H54 (cell line): ENCODE measurements at regions not wholly inside any gene's neighbourhood (a gene's known extent, or its start where the extent isn't known, plus 50 kb on each side); places are given as distances from the start of the nearest gene placed in this dataset.

ENCODE experiments used
- DNase-seq: peaks from one replicate; pipeline ENCODE4 v3.0.0; 2011; ENCODE audit warnings: low spot score, mixed read lengths; ENCODE audit not compliant: insufficient read length
- FAIRE-seq: peaks from 3 replicates; lab custom pipeline; 2011; peaks lifted over from hg19 to GRCh38; lab: Jason Lieb, UNC
- POLR2A ChIP-seq: IDR thresholded peaks from 2 replicates; pipeline ENCODE4 v1.6.1; 2011; ENCODE audit warnings: low read depth, mild to moderate bottlenecking, low read length

DNA sequence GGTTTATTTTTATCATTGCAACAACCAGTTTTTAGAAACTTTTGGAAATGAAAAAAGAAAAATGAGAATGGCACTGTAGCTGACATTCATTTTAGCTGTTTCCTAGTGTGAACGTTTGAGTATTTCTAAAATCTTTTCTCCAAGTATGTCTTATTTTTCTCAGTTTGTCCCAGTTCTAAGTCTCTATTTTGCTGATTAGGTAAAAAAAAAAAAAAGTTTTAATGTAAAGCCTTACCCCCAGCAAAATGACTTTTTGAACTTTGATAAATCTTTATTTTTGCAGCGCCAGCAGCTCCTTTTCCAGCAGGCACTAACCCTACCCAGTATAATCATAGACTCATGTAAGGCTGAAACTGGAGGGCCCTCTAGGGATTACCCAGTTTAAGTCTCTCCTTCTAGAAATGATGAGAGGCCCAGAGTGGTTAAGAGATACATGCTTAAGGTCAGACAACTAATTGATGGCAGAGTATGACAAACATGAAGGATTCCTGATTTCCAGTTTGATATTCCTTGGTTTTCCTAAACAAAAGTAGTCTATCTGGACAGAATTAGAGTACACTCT lies 84.3 kb upstream of the SLC4A4 start:
- FAIRE-seq (no peak), DNase-seq (no peak)
- TF ChIP-seq POLR2A, result no peak

DNA sequence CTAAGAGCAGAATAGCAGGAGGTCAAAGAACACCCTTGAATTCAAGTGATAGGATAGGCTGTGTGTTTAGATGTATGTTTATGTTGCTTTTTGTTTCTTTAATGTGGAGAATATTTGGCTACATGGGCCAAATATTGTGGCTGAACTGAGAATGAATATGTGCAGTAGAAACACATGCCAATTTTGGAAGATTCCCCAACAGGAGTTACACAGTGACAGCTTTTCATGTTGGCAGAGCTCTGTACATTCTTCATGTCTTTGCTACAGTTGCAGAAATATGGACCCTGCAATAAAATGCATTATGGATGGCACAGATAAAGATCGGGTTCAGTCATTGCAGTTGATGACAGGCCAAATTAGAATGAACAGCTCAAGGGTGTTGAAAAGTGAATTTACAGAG lies 82.8 kb upstream of the SLC4A4 start:
- no peak for TF ChIP-seq POLR2A

DNA sequence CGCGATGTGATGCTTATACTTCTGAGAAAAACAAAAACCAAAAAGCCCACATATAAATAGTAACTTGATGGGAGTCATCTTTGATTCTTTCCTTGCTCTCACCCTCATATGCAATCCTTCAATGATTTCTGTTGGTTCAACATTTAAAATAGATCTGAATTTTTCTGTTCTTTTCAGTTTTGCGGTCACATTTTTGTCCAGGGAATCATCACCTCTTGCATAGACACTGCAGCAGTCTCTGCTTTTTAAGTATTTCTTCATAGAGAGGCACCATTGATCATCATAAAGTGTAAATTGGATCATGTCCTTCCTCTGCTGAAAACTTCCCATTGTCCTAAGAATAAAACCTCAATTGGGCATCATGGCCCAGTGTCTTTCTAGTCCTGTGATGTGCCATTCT lies 81.1 kb upstream of the SLC4A4 start:
- DNase-seq (no peak), FAIRE-seq (no peak)
- TF ChIP-seq POLR2A, result no peak

More for the DNA sequence above, 82.8 kb upstream of the SLC4A4 start:
- no peak for DNase-seq
- FAIRE-seq, result no peak

DNA sequence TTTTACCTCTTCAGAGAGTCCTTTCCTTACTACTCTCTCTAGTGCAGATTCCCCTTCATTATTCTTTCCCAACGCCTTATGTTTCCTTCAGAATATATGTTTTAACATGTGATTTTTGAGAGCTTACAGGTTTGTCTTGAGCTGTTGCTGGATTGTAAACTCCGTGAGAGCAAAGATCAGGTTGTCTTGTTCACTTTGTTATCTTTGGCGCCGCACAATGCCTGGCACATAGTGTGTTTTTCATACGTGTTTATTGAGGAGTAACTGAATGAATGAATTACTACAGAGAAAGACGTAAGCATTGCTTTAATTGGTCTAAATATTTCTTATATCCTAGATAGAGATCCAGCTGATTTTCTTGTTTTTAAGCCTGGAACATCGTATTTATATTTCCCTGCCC lies 80.5 kb upstream of the SLC4A4 start:
- no peak for DNase-seq
- no peak for TF ChIP-seq POLR2A

DNA sequence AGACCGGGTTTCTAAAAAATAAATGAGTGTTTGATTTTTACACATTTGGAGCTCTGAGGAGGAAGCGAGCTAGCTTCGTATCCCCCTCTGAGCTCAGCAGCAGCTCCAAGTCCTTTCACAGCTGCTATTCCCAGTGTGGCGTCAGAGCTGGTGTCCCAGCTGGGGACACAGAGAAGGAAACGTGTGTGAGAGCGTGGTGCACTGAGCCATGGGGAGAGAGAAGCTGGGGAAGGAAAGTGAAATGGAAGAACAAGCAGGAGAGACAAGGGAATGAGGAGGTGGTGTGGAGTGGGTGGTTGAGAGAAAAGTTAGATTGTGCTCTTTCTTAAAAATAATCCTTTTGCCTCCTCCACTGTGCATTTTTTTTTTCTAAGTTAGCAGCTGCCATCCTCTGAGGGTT lies 79.5 kb upstream of the SLC4A4 start:
- FAIRE-seq (no peak), DNase-seq (no peak)
- no peak for TF ChIP-seq POLR2A

More for the DNA sequence above, 80.5 kb upstream of the SLC4A4 start:
- no peak for FAIRE-seq

DNA sequence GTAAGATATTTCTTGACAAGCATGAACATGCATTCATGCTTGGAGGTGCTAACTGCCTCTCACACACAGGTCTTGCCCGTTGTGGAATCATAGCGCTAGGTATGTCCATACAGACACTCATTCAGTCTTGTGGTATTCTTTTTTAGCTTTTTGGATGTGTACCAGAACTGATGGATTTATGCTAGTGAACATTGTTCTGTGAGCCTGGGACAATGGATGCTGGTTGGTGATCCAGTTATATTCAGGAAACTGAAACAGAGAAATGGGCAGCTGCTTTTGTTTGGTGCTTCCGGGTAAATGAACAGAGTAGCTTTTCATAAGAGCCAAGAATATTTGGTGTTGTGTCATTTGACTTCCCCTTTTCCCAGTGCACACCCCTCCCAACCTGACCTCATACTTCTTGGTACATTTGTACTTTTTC lies 78.9 kb upstream of the SLC4A4 start:
- FAIRE-seq, result no peak
- DNase-seq, result no peak
- TF ChIP-seq POLR2A, result no peak

DNA sequence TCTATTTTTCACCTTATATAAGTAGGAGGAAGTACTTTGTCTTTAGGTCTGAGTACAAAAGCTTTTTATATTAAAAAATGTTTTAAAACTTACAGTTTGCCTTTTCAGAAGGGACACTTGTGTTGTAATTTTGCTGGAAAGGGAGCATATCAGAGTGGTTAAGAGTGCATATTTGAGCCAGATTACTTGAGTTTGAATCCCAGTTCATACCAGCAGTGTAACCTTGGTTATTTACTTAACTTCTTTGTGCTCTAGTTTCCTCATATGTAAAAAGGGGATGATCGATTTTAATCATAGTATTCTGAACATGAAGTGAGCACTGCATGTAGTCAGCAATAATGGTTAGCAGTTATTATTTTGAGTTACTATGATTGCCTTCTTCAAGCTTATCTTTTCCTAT lies 78.3 kb upstream of the SLC4A4 start:
- no peak for DNase-seq
- FAIRE-seq, result no peak
- TF ChIP-seq POLR2A, result no peak

DNA sequence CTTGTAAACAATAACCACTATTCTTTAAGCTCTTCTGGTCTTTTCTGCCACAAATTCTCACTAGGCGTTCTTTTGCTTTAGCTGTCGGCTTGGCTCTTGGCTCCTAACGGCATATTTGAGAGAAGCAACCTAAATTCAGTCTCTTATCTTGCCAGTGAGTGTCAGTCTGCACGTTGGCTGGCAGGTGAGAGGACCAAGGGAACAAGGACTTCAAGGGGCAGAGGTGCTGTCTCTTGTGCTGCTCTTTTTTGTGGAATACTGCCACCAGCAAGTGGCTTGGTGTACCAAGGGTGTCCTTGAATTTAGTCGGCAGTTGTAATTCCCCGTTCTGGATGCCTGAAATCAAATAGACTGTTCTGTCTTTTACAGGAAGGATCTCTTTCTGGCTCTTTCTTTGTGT lies 77.8 kb upstream of the SLC4A4 start:
- FAIRE-seq, result no peak
- DNase-seq, result no peak
- TF ChIP-seq POLR2A, result no peak

DNA sequence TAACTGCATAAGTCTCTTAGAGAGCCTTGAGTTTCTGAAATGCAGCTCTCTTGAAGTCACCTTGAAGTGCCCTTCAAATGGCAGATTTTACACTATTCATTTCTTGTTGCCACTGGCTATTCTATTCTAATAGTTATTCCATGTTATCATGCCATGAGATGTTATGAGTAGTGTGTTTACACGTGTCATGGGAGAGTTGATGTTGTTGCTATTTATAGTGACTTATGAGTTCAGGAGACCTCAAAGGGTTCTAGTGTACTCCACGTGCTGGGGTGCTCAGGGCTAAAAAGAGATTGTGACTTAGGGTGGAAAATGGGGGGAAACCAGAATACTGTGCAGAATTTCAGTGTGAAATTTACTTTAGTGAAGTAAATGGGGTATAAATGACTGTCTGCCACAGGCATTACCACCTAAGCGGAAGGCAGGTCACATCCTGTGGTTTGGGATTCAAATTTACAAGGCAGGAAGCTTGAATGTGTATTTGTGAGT lies 77.1 kb upstream of the SLC4A4 start:
- FAIRE-seq, result no peak
- DNase-seq, result no peak
- no peak for TF ChIP-seq POLR2A

DNA sequence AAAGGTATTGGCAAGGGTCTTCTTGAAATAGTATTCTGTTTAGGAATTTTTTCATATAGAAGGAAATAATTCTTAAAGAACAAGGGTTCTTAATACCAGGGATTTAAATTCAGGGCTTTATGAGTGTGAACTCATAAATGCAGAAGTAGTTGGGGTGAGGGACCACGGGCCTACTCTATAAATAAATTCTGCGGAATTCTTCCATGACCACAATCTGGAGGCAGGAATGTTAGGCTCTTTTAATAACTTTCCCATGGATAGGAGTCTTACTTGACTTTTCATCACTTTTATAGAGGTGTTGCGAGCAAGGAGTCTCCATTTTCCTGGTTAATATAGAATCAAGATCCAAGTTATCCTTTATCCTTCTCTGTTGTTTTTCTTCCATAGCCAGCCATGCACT lies 76.7 kb upstream of the SLC4A4 start:
- DNase-seq (no peak), FAIRE-seq (no peak)
- TF ChIP-seq POLR2A, result no peak

DNA sequence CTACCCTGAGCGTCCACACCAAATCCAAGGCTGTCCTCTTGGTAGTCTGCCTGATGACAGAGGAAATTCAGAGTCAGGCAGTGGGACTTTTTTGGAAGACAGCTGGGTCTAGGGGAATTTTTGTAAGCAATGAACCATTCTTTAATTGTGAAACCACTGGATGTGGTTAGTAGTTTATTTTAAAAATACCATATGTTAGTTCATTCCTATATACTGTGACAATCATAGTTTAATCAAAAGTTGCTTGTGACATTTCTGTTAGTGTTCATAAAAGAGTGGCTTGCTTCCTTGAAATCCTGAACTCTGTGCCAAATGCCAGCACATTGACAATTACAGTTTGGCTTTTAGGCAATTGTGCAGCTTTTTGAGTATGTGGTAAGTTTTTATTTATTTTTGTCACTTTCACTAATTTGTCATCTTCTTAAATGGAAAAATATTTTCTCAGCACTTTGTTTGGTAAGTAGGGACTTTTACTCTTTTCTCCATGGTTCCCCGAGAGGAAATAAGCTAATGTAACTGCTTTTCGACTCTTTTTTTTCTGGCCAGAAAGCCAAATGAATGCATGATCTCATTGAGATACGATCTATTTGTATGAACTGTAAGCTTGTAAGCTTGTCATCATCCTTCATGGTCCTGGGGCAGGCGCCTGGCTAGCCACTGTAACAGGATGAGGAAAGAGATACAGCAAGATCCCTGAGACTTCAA lies 72.6 kb upstream of the SLC4A4 start:
- no peak for TF ChIP-seq POLR2A
- FAIRE-seq (no peak), DNase-seq (no peak)

DNA sequence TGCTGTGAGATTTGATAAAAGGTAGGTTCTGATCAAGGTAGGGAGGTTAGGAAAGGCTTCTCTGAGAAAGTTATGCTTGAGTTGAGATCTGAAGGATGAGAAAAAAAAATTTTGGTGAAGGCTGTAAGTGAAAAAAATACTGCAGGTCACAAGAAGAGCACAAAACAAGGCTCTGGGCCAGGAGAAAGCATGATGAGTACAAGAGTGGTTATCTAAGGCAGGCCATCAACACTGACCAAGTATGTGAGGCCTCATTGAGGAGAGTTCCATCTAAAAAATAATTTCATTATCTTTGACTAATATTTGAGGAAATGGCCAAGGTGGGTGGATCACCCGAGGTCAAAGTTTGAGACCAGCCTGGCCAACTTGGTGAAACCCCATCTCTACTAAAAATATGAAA lies 71.6 kb upstream of the SLC4A4 start:
- no peak for FAIRE-seq
- TF ChIP-seq POLR2A, result no peak
- DNase-seq, result no peak

DNA sequence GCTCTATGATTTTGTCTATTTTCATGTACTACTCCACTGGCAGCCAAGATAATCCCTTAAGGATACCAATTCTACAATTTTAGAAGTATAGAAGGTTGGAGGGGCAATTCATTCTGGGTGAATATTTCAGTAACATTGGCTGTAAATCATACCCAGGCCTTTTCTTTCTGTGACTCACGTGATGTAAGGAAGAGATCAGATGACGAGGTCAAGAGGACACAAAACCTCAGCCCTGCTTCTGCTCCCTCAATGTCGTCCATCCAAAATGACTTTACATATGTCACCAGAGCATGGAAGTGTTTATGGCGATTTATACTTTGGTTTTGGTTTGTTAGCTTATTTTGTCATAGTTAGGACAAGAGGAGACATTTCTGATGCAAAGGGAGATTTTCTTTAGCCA lies 70.7 kb upstream of the SLC4A4 start:
- FAIRE-seq (no peak), DNase-seq (no peak)

DNA sequence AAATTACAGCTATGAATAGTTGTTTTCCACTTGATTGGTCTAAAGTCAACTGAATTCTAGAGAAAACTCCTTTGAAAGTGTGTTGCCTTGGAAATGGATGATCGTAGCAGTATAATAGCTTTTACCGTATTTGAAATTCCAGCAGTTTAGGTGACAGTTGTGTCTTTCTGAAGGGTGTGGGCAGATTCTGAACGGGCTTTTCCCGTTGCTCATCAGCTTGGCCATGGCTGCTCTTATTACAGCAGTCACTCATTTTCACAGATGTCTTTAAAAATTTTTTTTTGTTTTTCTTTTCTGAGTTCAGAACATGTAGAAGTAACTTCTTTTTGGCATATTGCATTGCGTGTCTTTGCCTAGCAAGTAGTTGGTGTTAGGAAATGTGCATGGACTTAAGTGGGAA lies 69.6 kb upstream of the SLC4A4 start:
- FAIRE-seq (no peak), DNase-seq (no peak)

More for the DNA sequence above, 70.7 kb upstream of the SLC4A4 start:
- TF ChIP-seq POLR2A, result no peak

DNA sequence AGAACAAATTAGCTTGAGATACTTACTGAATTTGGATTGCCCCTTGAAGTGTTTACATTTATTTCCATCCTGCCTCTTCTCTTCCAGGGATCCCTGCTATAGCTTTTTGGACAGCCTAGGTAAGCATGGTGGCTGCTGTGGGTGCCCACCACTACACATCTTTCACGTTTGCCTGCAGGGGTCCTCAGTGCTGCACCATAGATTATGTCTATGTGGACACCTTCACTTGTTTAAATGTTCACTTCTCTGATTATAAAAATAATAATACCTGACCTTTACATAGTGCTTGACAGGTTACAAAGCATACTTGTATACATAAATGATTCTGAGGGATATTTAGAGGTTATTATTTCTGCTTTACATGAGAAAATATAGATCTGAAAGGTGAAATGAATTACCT lies 67.9 kb upstream of the SLC4A4 start:
- DNase-seq, result no peak
- FAIRE-seq, result no peak
- no peak for TF ChIP-seq POLR2A

More for the DNA sequence above, 69.6 kb upstream of the SLC4A4 start:
- no peak for TF ChIP-seq POLR2A
